K562 (cell line): ENCODE measurements at regions not wholly inside any gene's neighbourhood (a gene's known extent, or its start where the extent isn't known, plus 50 kb on each side); places are given as distances from the start of the nearest gene placed in this dataset.

Experiments
- ATAC-seq: fragments of 200-7000 bp; cut with Tn5 transposase; 3 replicates; pipeline ENCODE4 v1.9.1; 2020; ENCODE audit warnings: moderate library complexity
- BruUV-seq: library from RNA; stranded (reverse); fragments of 400-500 nt; replicated peaks from 2 replicates; lab custom pipeline; 2021; lab: Mats Ljungman, UMichigan
- CTCF ChIA-PET: fragments of 300-600 bp; formaldehyde crosslinking; extraction: SDS; loops from one replicate; lab custom pipeline; 2021; ENCODE audit warnings: low intra/inter-chr PET ratio; lab: Yijun Ruan, JAX
- POLR2A ChIA-PET: fragments of 300-600, 350-650 bp; sonication (Branson Sonifier 250); formaldehyde crosslinking; extraction: SDS; loops from one replicate; lab custom pipeline; 2021; ENCODE audit warnings: antibody characterized with exemption, inconsistent platforms; lab: Yijun Ruan, JAX
- DNase-seq, 4 experiments: peaks; one replicate each; pipeline versions ENCODE4 v3.0.0 to v3.0.0-alpha.2; 2011 to 2018; ENCODE audit warnings: low spot score in 3 of 4, mixed read lengths in 3 of 4; ENCODE audit errors: extremely low read depth in 1 of 4
- FAIRE-seq: peaks from 2 replicates; lab custom pipeline; 2011; peaks lifted over from hg19 to GRCh38; lab: Jason Lieb, UNC
- H2AFZ ChIP-seq: 2 replicates; pipeline ENCODE4 v1.6.0; 2011; ENCODE audit warnings: low read depth, low read length, control low read depth, inconsistent platforms
- H3K27ac ChIP-seq: fragments of 200-600 bp; 3 replicates; pipeline ENCODE4 v1.8.0; 2011; ENCODE audit warnings: low read depth, mild to moderate bottlenecking, control low read depth, inconsistent platforms, low read length, moderate library complexity, mixed read lengths; ENCODE audit errors: extremely low read depth
- H3K27me3 ChIP-seq, 2 experiments: fragments of 300-600 bp in 1 of 2; 2 replicates in 1 of 2; 3 replicates in 1 of 2; pipeline versions ENCODE4 v1.6.0 to v1.8.0; 2011; ENCODE audit warnings: inconsistent platforms in 2 of 2, low read length in 2 of 2, mild to moderate bottlenecking in 1 of 2, mixed read lengths in 1 of 2, moderate library complexity in 1 of 2; ENCODE audit not compliant: control insufficient read depth in 2 of 2, insufficient read depth in 2 of 2
- H3K36me3 ChIP-seq: fragments of 300-600 bp; 3 replicates; pipeline ENCODE4 v1.8.0; 2011; ENCODE audit warnings: mild to moderate bottlenecking, low read length, inconsistent platforms; ENCODE audit not compliant: control insufficient read depth, insufficient read depth
- H3K4me1 ChIP-seq, 2 experiments: fragments of 200-600 bp in 1 of 2; replicated peaks in 1 of 2; 2 replicates in 1 of 2; 3 replicates in 1 of 2; pipeline versions ENCODE4 v1.5.1 to v1.8.0; 2011; ENCODE audit warnings: inconsistent platforms in 2 of 2, low read length in 2 of 2, mild to moderate bottlenecking in 1 of 2, mixed read lengths in 1 of 2, moderate library complexity in 1 of 2; ENCODE audit not compliant: control insufficient read depth in 2 of 2, insufficient read depth in 2 of 2
- H3K4me2 ChIP-seq: 2 replicates; pipeline ENCODE4 v1.6.1; 2011; ENCODE audit warnings: low read length, control low read depth, inconsistent platforms, mixed read lengths; ENCODE audit not compliant: insufficient read depth
- H3K4me3 ChIP-seq: fragments of 200-600 bp; sonication (generic), shearing (Covaris generic); 2 replicates; pipeline ENCODE4 v1.5.1; 2016; ENCODE audit warnings: control low read depth, inconsistent platforms
- H3K79me2 ChIP-seq: fragments of 200-600 bp; 3 replicates; pipeline ENCODE4 v1.8.0; 2011; ENCODE audit warnings: low read length, inconsistent platforms; ENCODE audit not compliant: control insufficient read depth, insufficient read depth
- H3K9ac ChIP-seq, 2 experiments: 2 replicates each; pipeline versions ENCODE4 v1.6.0 to v1.6.1; 2011; ENCODE audit warnings: low read depth in 2 of 2, low read length in 2 of 2, control low read depth in 1 of 2, inconsistent platforms in 1 of 2, mild to moderate bottlenecking in 1 of 2, mixed read lengths in 1 of 2; ENCODE audit not compliant: insufficient read depth in 1 of 2
- H3K9me1 ChIP-seq: one replicate; pipeline ENCODE4 v1.6.0; 2011; ENCODE audit warnings: inconsistent platforms, mild to moderate bottlenecking, low read length, moderate library complexity; ENCODE audit not compliant: control insufficient read depth, insufficient read depth
- H3K9me3 ChIP-seq: replicated peaks from 2 replicates; pipeline ENCODE4 v1.5.1; 2011; ENCODE audit warnings: low read depth, low read length, inconsistent platforms; ENCODE audit not compliant: control insufficient read depth, insufficient read depth
- H4K20me1 ChIP-seq: replicated peaks from 2 replicates; pipeline ENCODE4 v1.6.1; 2011; ENCODE audit warnings: low read length, inconsistent platforms, mixed read lengths; ENCODE audit not compliant: control insufficient read depth, insufficient read depth
- HDAC1 ChIP-seq, 2 experiments: fragments of 450-650 bp; IDR thresholded peaks; 2 replicates each; pipeline ENCODE4 v1.6.1; 2016 to 2017; ENCODE audit warnings: inconsistent platforms in 1 of 2, mild to moderate bottlenecking in 1 of 2, moderate library complexity in 1 of 2
- ID3 ChIP-seq, 2 experiments: fragments of 250-450 bp in 1 of 2; fragments of 450-650 bp in 1 of 2; sonication (Bioruptor Pico) in 1 of 2; IDR thresholded peaks; 2 replicates each; pipeline versions ENCODE4 v1.6.1 to v1.8.0; 2016 to 2021; ENCODE audit warnings: mild to moderate bottlenecking in 2 of 2, moderate library complexity in 2 of 2, missing compliant biosample characterization in 1 of 2, missing genetic modification characterization in 1 of 2
- JUNB ChIP-seq: fragments of 450-650 bp; formaldehyde crosslinking; conservative IDR thresholded peaks from 2 replicates; pipeline ENCODE4 v1.4.0; 2020; ENCODE audit warnings: mild to moderate bottlenecking
- KLF1 ChIP-seq: fragments of 450-650 bp; IDR thresholded peaks from 2 replicates; pipeline ENCODE4 v1.6.1; 2016; ENCODE audit warnings: missing genetic modification characterization, missing compliant biosample characterization
- PHF20 ChIP-seq: fragments of 450-650 bp; IDR thresholded peaks from 2 replicates; pipeline ENCODE4 v1.6.1; 2018; ENCODE audit not compliant: partially characterized antibody
- PHF21A ChIP-seq: fragments of 450-650 bp; IDR thresholded peaks from 2 replicates; pipeline ENCODE4 v1.6.1; 2017; ENCODE audit warnings: low read depth, borderline replicate concordance
- SIN3A ChIP-seq, 2 experiments: fragments of 150-350 bp in 1 of 2; IDR thresholded peaks; 2 replicates each; pipeline ENCODE4 v1.6.1; 2011 to 2016; ENCODE audit warnings: borderline replicate concordance in 2 of 2, low read depth in 2 of 2, low read length in 2 of 2, mild to moderate bottlenecking in 2 of 2, moderate library complexity in 2 of 2; ENCODE audit not compliant: control insufficient read depth in 1 of 2
- SMARCA4 ChIP-seq: fragments of 450-650 bp; IDR thresholded peaks from 2 replicates; pipeline ENCODE4 v1.6.1; 2016
- STAG1 ChIP-seq: sonication (generic); formaldehyde crosslinking; IDR thresholded peaks from 2 replicates; pipeline ENCODE4 v1.5.0; 2020; ENCODE audit warnings: missing genetic modification reagents, borderline replicate concordance
- TAF1 ChIP-seq: IDR thresholded peaks from 2 replicates; pipeline ENCODE4 v1.6.1; 2011; ENCODE audit warnings: mild to moderate bottlenecking, low read length, moderate library complexity; ENCODE audit not compliant: insufficient read depth, control insufficient read depth, severe bottlenecking; ENCODE audit errors: extremely low read depth
- U2AF1 ChIP-seq: fragments of 200-400 bp; formaldehyde crosslinking; optimal IDR thresholded peaks from 2 replicates; pipeline ENCODE3; 2017; ENCODE audit warnings: mild to moderate bottlenecking, low read depth, low read length, moderate library complexity
- U2AF2 ChIP-seq: fragments of 200-400 bp; formaldehyde crosslinking; optimal IDR thresholded peaks from 2 replicates; pipeline ENCODE3; 2017; ENCODE audit warnings: low read depth, mild to moderate bottlenecking, low read length
- ZSCAN32 ChIP-seq: fragments of 450-650 bp; formaldehyde crosslinking; IDR thresholded peaks from 2 replicates; pipeline ENCODE4 v1.4.0; 2020; ENCODE audit warnings: mild to moderate bottlenecking, moderate library complexity
- WGBS: fragments of 100-300 bp; shearing (Covaris generic); methylation state at CpG from one replicate; pipeline ENCODE4 v1.1.6; 2016; ENCODE audit warnings: low coverage, mixed read lengths; ENCODE audit not compliant: insufficient coverage; ENCODE audit errors: missing lambda C conversion rate; 5-methylcytosine and 5-hydroxymethylcytosine counted together
- in situ Hi-C: fragments of 300-500 bp; cut with MboI; formaldehyde crosslinking; loops from 4 replicates; pipeline ENCODE4 v1.15.0; 2018; ENCODE audit warnings: inconsistent platforms, mixed read lengths
- intact Hi-C: fragments of 100-400 bp; cut with micrococcal nuclease; formaldehyde crosslinking; loops from 2 replicates; pipeline ENCODE4 v1.14.2; 2022

GRCh38 chr7:57245206-57245605 is 113.0 kb upstream of the ZNF479 start:
- Histone ChIP-seq H3K27ac (no peak overlapping the region), H3K27me3 (no peaks in the 10 kb centered on the region), H3K36me3 (no peaks in the 10 kb centered on the region), H2AFZ (no peak overlapping the region), H3K79me2 (no peaks in the 10 kb centered on the region), H3K9me3 (no peaks in the 10 kb centered on the region), H3K4me3 (no peak overlapping the region), H3K9ac (no peak overlapping the region), H4K20me1 (no peaks in the 10 kb centered on the region), H3K4me2 (no peak overlapping the region), H3K9me1 (no peaks in the 10 kb centered on the region), H3K4me1 (no peaks in the 10 kb centered on the region)
- ATAC-seq (no peak), FAIRE-seq (no peak), DNase-seq (no peak)
- in situ Hi-C loops: no loop called here
- no TSS peak for BruUV-seq
- TF ChIP-seq HDAC1 (IDR thresholded peaks at IDR 0.05): no peak
- TF ChIP-seq KLF1 (tag): no peak
- TF ChIP-seq SIN3A (IDR thresholded peaks at IDR 0.05; ENCODE audit: borderline replicate concordance in 2 of 2, control insufficient read depth in 1 of 2, low read depth in 2 of 2, low read length in 2 of 2): no peak
- no peak for TF ChIP-seq ZSCAN32 (CRISPR knock-in tag)
- TF ChIP-seq STAG1 (CRISPR knock-in tag): no peak
- TF ChIP-seq JUNB (CRISPR knock-in tag): no peak
- TF ChIP-seq ID3 (CRISPR knock-in tag; IDR thresholded peaks at IDR 0.05): no peak
- TF ChIP-seq ID3 (tag; IDR thresholded peaks at IDR 0.05): no peak
- no peak for TF ChIP-seq U2AF1
- TF ChIP-seq SMARCA4: no peak
- no peak for TF ChIP-seq PHF20
- no peak for TF ChIP-seq PHF21A
- TF ChIP-seq TAF1: no peak
- TF ChIP-seq U2AF2: no peak
- intact Hi-C loops: no loop called here
- 0% methylated on average over 3 of the region's 4 CpGs for WGBS
- CTCF ChIA-PET: no interaction called here
- POLR2A ChIA-PET: no interaction called here
